PFSK-1 (cell line): ENCODE measurements at regions not wholly inside any gene's neighbourhood (a gene's known extent, or its start where the extent isn't known, plus 50 kb on each side); places are given as distances from the start of the nearest gene placed in this dataset.

Experiments
- FOXP2 ChIP-seq: optimal IDR thresholded peaks from 2 replicates; pipeline ENCODE3; 2011; ENCODE audit warnings: borderline replicate concordance, control low read depth, inconsistent platforms; ENCODE audit not compliant: insufficient read depth; ENCODE audit errors: extremely low read length, extremely low read depth
- POLR2AphosphoS5 ChIP-seq: IDR thresholded peaks from 2 replicates; pipeline ENCODE4 v1.6.1; 2012; ENCODE audit warnings: low read depth, mild to moderate bottlenecking, control low read depth, low read length, moderate library complexity
- REST ChIP-seq, 2 experiments: IDR thresholded peaks; 2 replicates each; pipeline versions ENCODE4 v1.6.1 to v1.8.0; 2011 to 2012; ENCODE audit warnings: low read depth in 2 of 2, low read length in 2 of 2, control low read depth in 1 of 2, inconsistent platforms in 1 of 2, mild to moderate bottlenecking in 1 of 2, moderate library complexity in 1 of 2; ENCODE audit not compliant: insufficient read depth in 1 of 2
- SIN3A ChIP-seq: IDR thresholded peaks from 2 replicates; pipeline ENCODE4 v1.6.1; 2012; ENCODE audit warnings: mild to moderate bottlenecking, low read length, moderate library complexity, borderline replicate concordance; ENCODE audit not compliant: insufficient read depth
- TAF1 ChIP-seq: IDR thresholded peaks from 2 replicates; pipeline ENCODE4 v1.6.1; 2012; ENCODE audit warnings: low read length, control low read depth, borderline replicate concordance; ENCODE audit not compliant: insufficient read depth

DNA sequence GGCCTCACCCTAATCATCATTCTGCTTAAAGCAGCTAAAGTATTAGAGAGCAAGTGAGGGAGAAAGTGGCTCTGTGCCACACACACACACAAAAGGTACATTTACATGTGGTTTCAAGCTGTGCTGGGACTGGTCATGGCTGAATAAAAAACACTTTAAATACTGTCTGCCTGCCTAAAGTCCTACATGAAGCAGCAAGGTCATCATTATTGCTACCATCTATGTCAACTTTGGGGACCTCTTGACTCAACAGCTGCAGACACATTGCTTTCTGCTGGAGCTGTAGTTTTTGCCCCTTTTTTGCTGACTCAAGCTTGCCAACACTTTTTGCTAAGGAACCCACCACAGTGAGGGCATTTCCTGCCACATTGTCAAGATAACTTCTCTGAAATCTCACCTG is 1237.9 kb downstream of the ROBO2 start:
- TF ChIP-seq SIN3A (no peak), TAF1 (no peak), REST (IDR thresholded peaks at IDR 0.05; ENCODE audit: insufficient read depth in 1 of 2, low read depth in 2 of 2, low read length in 2 of 2) (no peak), POLR2AphosphoS5 (no peak), FOXP2 (no peak)

DNA sequence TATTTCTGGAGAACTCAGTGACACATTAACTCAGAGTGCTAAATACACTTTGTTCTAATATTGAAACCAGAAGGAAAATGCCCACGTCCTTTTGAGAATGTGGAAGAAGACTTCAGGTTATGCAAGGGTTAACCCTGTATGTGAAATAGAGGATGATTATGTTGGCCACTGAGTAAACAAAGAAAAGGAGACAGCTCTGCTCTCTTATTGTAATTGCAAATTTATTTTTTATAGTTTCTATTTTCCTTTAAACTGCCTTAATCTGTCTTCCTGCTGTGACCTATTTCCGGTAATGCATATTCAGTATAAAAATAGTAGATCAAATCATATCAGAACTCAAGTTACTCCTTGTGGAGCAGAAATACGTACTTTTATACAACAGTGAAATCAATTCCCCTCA is 1239.2 kb downstream of the ROBO2 start:
- TF ChIP-seq SIN3A (no peak), TAF1 (no peak), REST (IDR thresholded peaks at IDR 0.05; ENCODE audit: insufficient read depth in 1 of 2, low read depth in 2 of 2, low read length in 2 of 2) (no peak), FOXP2 (no peak), POLR2AphosphoS5 (no peak)

DNA sequence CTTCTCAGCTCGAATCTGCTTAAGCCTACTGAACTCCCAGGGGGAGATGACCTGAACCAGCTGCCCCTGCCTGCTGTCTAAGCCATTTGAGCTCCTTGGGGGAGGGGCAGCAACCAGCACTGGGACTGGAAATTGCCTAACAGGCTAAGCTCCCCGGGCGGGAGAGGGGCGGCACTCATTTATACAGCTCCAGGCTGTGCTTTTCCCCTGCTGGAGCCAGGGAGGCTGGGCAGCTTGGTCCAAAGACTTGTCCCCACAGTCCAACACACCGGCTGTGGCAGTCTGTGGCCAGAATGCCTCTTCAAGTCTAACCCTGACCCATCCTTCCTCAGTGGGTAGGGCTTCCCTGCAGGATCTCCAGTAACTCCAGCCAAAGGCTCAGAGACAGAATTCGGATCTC is 1241.5 kb downstream of the ROBO2 start:
- no peak for TF ChIP-seq POLR2AphosphoS5
- no peak for TF ChIP-seq FOXP2
- no peak for TF ChIP-seq SIN3A
- no peak for TF ChIP-seq TAF1
- TF ChIP-seq REST (IDR thresholded peaks at IDR 0.05; ENCODE audit: insufficient read depth in 1 of 2, low read depth in 2 of 2, low read length in 2 of 2): no peak

DNA sequence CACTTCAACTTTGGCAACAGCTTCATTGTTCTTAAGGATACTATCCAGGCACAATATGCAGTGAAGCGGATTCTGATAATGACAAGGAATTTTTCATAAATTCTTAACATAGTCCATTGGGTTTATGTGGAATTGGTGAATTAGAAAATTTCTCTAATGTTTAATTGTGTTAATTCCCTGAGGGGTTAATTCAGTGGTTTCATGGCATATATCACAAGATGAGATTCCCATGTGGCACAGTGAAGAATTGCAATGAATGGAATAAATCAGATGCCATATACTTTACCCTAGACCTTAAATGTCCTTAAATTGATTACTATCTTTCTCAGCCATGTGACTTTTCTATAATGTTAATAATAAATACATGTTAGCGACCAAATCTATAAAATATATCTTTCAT is 1244.1 kb downstream of the ROBO2 start:
- TF ChIP-seq POLR2AphosphoS5 (no peak), FOXP2 (no peak), REST (IDR thresholded peaks at IDR 0.05; ENCODE audit: insufficient read depth in 1 of 2, low read depth in 2 of 2, low read length in 2 of 2) (no peak), SIN3A (no peak), TAF1 (no peak)

DNA sequence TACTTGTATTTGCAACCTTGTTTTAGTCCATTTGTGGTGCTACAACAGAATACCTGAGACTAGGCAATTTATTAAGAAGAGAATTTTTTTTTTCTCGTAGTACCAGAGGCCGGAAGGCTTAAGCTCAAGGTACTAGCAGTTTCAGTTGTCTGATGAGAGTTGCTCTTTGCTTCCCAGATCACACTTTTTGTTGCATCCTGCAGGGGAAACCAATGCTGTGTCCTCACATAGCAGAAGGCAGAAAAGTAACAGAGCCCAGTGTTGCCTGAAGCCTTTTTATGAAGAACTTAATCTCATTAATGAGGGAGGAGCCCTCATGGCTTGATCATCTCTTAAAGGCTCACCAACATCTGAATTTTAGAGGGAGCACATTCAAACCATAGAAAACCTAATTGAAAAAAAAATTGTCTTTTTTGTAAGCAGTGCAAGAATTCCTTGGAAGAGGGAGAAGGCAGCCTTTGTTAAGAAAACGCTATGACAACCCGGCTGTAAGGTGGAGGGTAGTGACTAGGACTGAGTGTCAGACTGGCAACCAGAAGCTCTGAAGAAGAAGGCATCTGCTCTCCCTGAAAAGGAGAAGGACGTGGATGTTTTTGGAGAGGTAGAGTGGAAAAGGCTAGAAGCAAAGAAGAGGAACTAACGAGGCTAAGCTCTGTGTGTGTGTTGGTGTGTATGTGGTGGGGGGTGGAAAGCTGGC is 1245.3 kb downstream of the ROBO2 start:
- TF ChIP-seq SIN3A (no peak), REST (IDR thresholded peaks at IDR 0.05; ENCODE audit: insufficient read depth in 1 of 2, low read depth in 2 of 2, low read length in 2 of 2) (no peak), FOXP2 (no peak), POLR2AphosphoS5 (no peak; the same call in 1 of the 2 replicates), TAF1 (no peak)
